ENCODE measurements at regions not wholly inside any gene's neighbourhood (a gene's known extent, or its start where the extent isn't known, plus 50 kb on each side); places are given as distances from the start of the nearest gene placed in this dataset.

DNA sequence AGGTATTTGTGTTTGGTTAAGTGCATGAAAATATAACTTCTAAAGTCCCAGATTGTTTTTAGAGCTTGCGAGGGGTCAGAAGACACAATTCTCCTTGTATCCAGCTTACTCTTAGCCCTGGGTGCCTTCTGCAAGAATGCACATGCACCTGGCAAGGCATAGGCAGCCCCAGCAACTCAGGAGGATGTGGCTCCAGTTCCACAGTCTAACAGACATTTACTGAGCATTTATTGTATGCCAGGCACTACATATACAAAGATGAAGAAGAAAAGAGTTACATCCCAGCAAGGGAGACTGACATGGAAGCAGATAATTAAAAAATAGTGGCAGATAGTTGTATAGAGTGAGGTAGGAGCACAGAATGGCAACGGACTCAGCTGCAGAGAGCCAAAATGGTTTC, 101.1 kb upstream of the FRY start:
- no peak for DNase-seq

- DNase-seq, result no peak
Observed at GRCh38 chr13:31930901-31931522, 100.6 kb upstream of the FRY start.

- DNase-seq, result no peak
Observed at GRCh38 chr13:31937436-31937835, 94.1 kb upstream of the FRY start.

DNA sequence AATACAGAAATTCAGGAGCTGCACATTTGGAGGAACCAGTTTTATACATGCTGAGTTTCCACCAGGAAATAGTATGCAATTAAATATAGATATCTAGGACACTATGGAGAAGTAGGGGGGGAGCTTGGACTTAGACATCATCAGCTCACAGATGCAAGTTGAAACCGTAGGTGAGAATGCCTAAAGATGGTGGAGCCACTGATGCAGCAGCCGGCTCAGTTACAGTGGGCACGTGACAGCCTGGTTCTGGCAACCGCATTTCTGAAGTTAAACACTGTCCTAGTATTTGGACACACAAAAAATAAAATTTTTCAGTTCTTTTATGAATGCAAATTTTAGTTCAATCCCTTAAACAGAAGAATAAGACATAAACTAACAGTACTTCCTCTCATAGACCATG, 91.5 kb upstream of the FRY start:
- DNase-seq, result no peak

GRCh38 chr13:31943591-31943990, 88.0 kb upstream of the FRY start:
- DNase-seq, result peak; percentile 30 to 37

GRCh38 chr13:31944262-31945160, 87.1 kb upstream of the FRY start:
- no peak for DNase-seq

- DNase-seq, result peak; percentile 41 to 61
Observed at GRCh38 chr13:31945202-31945961, 86.2 kb upstream of the FRY start.

DNA sequence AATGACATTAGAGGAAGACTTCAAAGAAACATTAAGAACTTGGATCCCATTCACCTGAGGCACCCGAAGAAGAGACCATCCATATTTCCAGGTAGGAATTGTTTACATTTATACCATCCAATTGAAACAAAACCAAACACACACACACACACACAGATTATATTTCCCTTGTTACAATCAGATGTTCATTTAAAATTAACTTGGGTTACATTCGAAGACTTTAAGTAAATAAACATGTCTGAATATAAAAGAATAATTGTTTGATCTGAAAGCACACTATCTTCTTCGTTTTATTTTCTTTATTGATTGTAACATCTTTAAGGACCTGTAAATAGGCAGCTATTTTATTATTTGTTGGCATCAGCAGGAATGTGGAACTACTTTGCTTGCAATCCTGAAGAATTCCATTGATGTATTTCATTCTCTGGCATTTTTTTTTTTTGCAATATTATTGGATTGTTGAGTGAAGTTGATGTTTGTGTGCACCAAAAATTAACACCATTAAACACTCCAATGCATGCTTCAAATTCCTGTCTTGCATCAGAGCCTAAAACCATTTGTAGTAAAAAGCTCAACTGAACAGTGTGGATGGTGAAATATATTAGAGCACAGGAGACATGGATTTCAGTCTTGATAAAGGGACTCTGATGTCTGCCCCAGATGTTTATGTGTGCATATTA, 85.3 kb upstream of the FRY start:
- no peak for DNase-seq

GRCh38 chr13:31947105-31947504, 84.5 kb upstream of the FRY start:
- DNase-seq, result peak in 1 of 2 experiments; percentile 20

GRCh38 chr13:31947506-31947905, 84.1 kb upstream of the FRY start:
- no peak for DNase-seq

- no peak for DNase-seq
Observed at GRCh38 chr13:31949486-31949885, 82.1 kb upstream of the FRY start.

GRCh38 chr13:31950111-31950815, 81.3 kb upstream of the FRY start:
- no peak for DNase-seq

- no peak for DNase-seq
Observed at GRCh38 chr13:31951215-31951678, 80.3 kb upstream of the FRY start.

- no peak for DNase-seq
Observed at GRCh38 chr13:31952641-31953380, 78.8 kb upstream of the FRY start.

- DNase-seq, result no peak
Observed at GRCh38 chr13:31955101-31955500, 76.5 kb upstream of the FRY start.

DNA sequence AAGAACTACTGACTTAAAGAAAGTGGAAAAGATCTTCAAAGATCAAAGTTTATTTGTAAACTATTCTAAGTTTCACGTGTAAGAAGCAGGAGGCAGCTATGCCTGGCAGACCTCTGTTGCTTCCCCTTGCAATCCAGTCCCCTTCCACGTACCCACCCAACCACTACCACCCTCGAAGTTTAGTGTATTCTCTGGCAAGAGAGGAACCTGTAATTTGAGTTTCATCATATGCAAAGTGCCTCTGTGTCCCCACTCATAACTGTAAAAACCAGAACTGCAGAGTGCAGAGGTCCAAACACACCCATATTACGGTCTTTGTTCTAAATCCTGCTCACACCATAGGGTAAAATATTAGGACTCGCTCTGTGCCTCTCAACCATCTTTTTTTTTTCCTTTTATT, 75.8 kb upstream of the FRY start:
- no peak for DNase-seq

DNA sequence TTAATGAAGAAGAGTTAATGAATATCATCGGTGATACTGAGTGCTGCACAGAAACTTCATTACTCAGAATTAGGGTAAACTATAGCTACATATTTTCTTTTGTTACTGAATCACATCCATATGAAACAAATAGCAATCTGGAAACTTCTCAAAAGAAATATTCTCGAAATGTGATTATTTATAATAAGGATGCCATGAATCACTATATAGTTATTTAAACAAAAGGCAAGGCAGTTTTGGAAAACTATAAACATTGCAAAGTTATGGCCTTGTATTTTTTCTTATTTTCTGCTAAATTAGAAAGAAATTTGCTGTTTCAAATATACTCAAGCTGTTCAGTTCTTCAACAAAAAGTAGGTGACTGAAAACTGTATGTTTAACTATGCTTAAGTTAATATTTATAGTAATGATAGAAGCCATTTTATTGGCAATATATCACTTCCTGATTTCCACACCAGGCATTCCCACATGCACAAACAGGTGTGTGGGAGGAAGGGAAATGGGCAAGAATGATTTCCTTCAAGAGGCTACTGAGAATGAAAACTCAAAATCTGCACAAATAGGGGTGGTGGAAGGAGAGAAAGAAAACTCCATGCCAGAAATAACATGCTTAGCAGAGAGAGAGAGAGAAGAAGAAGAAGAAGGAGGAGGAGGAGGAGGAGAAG, 74.5 kb upstream of the FRY start:
- no peak for DNase-seq

GRCh38 chr13:31957772-31958171, 73.8 kb upstream of the FRY start:
- DNase-seq, result no peak

DNA sequence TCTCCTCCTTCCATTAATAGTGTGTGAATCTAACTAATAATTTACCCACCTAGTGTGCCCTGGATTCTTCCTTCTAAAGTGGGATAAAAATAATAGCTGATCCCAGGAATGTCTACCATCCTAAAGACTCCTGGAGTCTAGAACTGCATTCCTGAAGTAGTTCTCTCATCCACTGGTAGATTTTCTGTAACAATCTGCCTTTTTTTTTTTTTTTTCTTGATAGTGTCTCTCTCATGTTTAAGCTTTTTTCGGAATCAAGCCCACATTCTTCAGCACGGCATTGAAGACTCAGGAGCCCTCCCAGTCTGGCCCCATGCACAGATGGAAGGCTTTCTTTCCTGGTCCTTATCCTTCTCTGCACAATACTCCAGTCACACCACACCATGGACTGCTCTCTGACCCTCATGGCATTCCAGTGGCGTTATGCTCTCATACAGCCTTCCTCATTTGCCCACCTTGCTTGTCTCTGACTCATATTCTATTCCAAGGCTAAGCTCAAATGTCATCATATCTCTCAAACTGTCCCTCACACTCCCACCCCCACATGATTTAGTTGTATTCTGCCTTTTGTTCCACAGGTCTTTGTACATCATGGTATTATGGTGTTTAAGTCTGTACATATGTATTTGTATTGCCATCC, 68.7 kb upstream of the FRY start:
- DNase-seq, result no peak

DNA sequence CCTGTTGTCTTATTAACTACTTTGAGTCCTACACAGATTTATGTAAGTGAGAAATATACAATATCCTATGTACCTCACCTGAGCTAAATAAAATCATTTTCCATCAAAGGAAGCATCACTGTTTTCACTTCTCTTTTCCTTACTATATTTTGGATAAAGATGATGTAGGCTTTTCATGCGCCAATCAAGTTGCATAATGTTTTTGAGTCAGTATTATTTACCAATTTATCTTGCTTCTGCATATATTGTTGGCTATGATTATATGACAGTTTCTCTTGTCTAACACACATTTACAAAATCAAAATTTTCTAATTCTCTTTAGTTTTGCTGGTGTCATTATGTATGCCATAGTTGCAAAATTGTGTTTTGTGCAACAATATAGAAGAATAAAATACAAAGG, 67.9 kb upstream of the FRY start:
- DNase-seq, result no peak

- no peak for DNase-seq
Observed at GRCh38 chr13:31964168-31964567, 67.4 kb upstream of the FRY start.
